Tibial artery (tissue), 4 donors: ENCODE measurements at regions not wholly inside any gene's neighbourhood (a gene's known extent, or its start where the extent isn't known, plus 50 kb on each side); places are given as distances from the start of the nearest gene placed in this dataset.

Experiments used
- DNase-seq, 2 donors: peaks; one replicate each; pipeline ENCODE4 v3.0.0-alpha.2; 2019
- H3K27ac ChIP-seq, 2 donors: fragments of 200-600 bp; sonication (generic) in 1 of 2; 1 replicate in 1 of 2; 2 replicates in 1 of 2; pipeline ENCODE4 v1.5.1; 2018 to 2019; ENCODE audit warnings: mild to moderate bottlenecking in 1 of 2
- H3K27me3 ChIP-seq, 2 donors: fragments of 200-600 bp; sonication (generic) in 1 of 2; one replicate each; pipeline versions ENCODE4 v1.5.1 to v1.6.0; 2016 to 2019
- H3K36me3 ChIP-seq, 3 donors: fragments of 200-600 bp; sonication (generic) in 2 of 3; one replicate each; pipeline ENCODE4 v1.5.1; 2016 to 2019; ENCODE audit warnings: mild to moderate bottlenecking in 2 of 3
- H3K4me1 ChIP-seq, 4 donors: fragments of 200-600 bp; sonication (generic) in 2 of 4; 1 replicate in 3 of 4; 2 replicates in 1 of 4; pipeline ENCODE4 v1.5.1; 2016 to 2019
- H3K4me3 ChIP-seq, 2 donors: fragments of 200-600 bp; sonication (generic) in 1 of 2; 1 replicate in 1 of 2; 2 replicates in 1 of 2; pipeline ENCODE4 v1.5.1; 2018 to 2019; ENCODE audit warnings: mild to moderate bottlenecking in 2 of 2
- H3K9me3 ChIP-seq, 3 donors: fragments of 200-600 bp; sonication (generic) in 1 of 3; one replicate each; pipeline ENCODE4 v1.5.1; 2016 to 2019
- intact Hi-C: fragments of 100-400 bp; cut with DNase I; formaldehyde crosslinking; loops from one replicate; pipeline ENCODE4 v1.15.0; 2023; ENCODE audit warnings: low total_unique reads
- TF ChIP-seq, protein P1 (sequence below), 2 experiments: fragments of 200-600 bp in 1 of 2; fragments of 450-650 bp in 1 of 2; IDR thresholded peaks; one replicate each; pipeline ENCODE4 v1.5.1; 2017 to 2019; ENCODE audit warnings: antibody characterized with exemption in 2 of 2, mild to moderate bottlenecking in 1 of 2, moderate library complexity in 1 of 2

DNA sequence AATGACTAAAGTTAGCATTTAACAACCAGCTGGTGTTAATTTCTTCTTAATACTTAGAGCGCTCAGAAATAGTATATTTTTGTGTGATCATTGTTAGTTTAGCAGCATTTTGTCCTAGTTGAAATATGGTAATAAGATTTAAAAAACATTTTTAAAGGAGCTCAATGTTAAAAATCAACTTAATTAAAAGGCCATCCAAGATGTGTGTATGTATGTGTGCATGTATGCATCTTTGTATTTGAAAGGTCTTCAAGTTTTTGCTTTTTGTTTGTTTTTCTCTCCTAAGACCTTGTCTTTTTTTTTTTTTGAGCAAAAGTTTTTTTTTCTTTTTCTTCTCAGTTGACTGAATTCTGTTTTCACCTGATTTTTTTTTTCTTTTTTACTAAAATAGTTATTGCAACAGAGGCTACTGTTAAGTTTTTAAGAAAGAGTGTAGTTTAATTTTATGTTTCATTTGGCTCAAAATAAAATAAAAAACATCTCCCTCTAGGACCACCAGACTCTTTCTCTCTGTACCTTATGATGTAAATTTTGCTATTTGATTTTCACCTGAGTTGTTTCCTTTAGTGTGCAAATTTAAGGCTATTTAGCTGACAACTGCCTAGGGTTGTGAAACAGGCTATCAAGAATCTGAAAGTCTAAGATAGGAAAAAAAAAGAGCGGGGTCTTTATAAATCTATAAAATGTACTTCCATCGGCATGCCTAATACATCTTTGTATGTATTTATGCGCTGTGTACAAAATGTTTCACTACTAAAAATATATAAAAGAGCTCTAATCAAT, 76.4 kb upstream of the C1GALT1 start:
- DNase-seq, result no peak
- TF ChIP-seq, protein P1, sequence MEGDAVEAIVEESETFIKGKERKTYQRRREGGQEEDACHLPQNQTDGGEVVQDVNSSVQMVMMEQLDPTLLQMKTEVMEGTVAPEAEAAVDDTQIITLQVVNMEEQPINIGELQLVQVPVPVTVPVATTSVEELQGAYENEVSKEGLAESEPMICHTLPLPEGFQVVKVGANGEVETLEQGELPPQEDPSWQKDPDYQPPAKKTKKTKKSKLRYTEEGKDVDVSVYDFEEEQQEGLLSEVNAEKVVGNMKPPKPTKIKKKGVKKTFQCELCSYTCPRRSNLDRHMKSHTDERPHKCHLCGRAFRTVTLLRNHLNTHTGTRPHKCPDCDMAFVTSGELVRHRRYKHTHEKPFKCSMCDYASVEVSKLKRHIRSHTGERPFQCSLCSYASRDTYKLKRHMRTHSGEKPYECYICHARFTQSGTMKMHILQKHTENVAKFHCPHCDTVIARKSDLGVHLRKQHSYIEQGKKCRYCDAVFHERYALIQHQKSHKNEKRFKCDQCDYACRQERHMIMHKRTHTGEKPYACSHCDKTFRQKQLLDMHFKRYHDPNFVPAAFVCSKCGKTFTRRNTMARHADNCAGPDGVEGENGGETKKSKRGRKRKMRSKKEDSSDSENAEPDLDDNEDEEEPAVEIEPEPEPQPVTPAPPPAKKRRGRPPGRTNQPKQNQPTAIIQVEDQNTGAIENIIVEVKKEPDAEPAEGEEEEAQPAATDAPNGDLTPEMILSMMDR (IDR thresholded peaks at IDR 0.05), result no peak
- Histone ChIP-seq H3K4me1 (peaks cover 0 to 3% (median 0%) of the 10 kb centered on the region in 4 donors), H3K36me3 (no peaks in the 10 kb centered on the region), H3K4me3 (no peak overlapping the region), H3K27me3 (no peaks in the 10 kb centered on the region), H3K9me3 (no peaks in the 10 kb centered on the region), H3K27ac (no peak overlapping the region)
- intact Hi-C loops, result no loop called here

DNA sequence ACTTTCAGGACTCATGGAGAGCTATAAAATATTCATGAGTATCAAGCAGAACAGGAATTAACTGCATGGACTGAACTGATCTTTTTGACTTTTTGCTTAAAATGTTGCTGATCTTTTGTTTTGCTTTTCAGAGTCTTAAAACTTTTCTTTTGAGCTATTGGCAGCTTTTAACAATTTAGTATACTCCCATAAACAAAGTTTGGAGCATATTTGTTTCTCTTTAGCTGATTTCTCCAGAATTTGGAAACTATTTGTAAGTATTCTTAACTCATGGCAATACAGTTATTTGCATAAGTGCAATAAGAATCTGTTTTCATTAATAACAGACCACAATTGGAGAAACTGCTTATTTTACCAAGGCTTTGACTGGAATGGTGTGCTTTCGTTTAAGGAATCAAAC, 73.4 kb upstream of the C1GALT1 start:
- TF ChIP-seq, protein P1 (IDR thresholded peaks at IDR 0.05), result no peak
- H3K36me3 ChIP-seq, result no peaks in the 10 kb centered on the region
- H3K27ac ChIP-seq, result no peak overlapping the region
- H3K9me3 ChIP-seq, result no peaks in the 10 kb centered on the region
- intact Hi-C loops, result no loop called here
- H3K27me3 ChIP-seq, result no peaks in the 10 kb centered on the region
- DNase-seq, result no peak
- no peaks in the 10 kb centered on the region for H3K4me1 ChIP-seq
- H3K4me3 ChIP-seq, result no peak overlapping the region

DNA sequence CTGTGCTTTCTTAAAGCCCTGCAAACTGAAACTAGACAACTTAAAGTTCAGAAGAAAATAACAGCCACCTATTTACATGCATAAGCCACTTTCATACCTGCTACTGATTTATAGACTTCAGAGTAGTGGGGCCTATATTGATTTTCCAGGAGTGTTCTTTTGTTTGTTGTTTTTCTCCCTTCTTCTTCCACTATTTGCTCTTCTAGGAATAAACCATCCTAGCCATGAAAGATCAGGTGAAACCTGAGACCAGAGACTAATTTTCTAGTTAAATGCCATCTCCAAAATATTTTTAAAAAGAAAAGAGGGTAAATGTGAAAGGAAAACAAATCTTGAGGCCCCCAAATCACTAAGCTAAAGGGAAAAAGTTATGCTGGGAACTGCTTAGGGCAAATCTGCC, 72.4 kb upstream of the C1GALT1 start:
- no peaks in the 10 kb centered on the region for H3K36me3 ChIP-seq
- H3K9me3 ChIP-seq, result no peaks in the 10 kb centered on the region
- H3K4me3 ChIP-seq, result no peak overlapping the region
- H3K27me3 ChIP-seq, result no peaks in the 10 kb centered on the region
- no peak for DNase-seq
- H3K27ac ChIP-seq, result no peak overlapping the region
- intact Hi-C loops, result no loop called here
- TF ChIP-seq, protein P1 (IDR thresholded peaks at IDR 0.05), result no peak
- no peaks in the 10 kb centered on the region for H3K4me1 ChIP-seq

DNA sequence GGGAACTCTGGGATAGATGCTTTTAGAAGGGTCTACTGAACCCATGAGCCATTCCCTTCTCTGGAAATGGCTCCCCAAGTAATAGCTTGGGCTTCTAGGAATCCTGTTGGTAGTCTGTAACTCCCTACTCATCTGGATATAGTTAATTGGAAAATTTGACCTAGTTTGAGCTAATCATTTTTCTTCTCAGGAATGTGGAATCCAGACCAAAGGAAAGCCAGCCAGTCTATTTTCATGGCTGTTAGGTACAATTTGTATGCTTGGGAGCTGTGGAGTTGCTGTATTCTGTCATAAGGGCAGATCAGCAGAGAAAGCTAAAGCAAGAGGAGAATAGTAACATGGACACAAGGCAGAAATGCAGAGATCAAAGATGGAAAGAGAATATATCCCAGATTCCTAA, 71.6 kb upstream of the C1GALT1 start:
- Histone ChIP-seq H3K27me3 (no peaks in the 10 kb centered on the region), H3K9me3 (no peaks in the 10 kb centered on the region), H3K36me3 (no peaks in the 10 kb centered on the region), H3K4me3 (no peak overlapping the region), H3K4me1 (no peaks in the 10 kb centered on the region), H3K27ac (no peak overlapping the region)
- DNase-seq, result no peak
- intact Hi-C loops, result no loop called here
- TF ChIP-seq, protein P1 (IDR thresholded peaks at IDR 0.05), result no peak

DNA sequence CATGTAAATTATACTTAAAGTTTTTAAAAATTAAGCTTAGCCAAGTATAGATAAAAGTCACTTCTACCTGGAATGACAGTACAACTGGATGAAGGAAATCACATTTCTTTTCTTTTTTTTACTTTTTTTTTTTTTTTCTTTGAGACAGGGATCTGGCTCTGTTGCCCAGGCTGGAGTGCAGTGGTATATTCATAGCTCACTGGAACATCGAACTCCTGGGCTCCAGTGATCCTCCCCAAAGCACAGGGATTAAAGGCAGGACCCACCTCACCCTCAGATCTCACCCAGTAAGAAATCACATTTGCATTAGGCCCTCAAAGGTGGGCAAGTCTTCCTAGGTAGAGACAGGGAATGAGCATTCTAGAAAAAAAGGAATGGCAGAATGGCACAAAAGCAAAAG, 69.5 kb upstream of the C1GALT1 start:
- no peaks in the 10 kb centered on the region for H3K4me1 ChIP-seq
- H3K27me3 ChIP-seq, result no peaks in the 10 kb centered on the region
- H3K4me3 ChIP-seq, result no peak overlapping the region
- no peaks in the 10 kb centered on the region for H3K9me3 ChIP-seq
- intact Hi-C loops, result no loop called here
- no peaks in the 10 kb centered on the region for H3K36me3 ChIP-seq
- DNase-seq, result no peak
- TF ChIP-seq, protein P1 (IDR thresholded peaks at IDR 0.05), result no peak
- H3K27ac ChIP-seq, result no peak overlapping the region
